SKM-1 (cell line): ENCODE measurements at regions not wholly inside any gene's neighbourhood (a gene's known extent, or its start where the extent isn't known, plus 50 kb on each side); places are given as distances from the start of the nearest gene placed in this dataset.
"Not testable (repeated sequence)": the region's sequence is repeated elsewhere in the genome, so short reads cannot be mapped to it uniquely, and the experiment has no call there.

Source experiments
- DNase-seq: peaks from one replicate; lab custom pipeline; 2025; ENCODE audit not compliant: unreplicated experiment; lab: John Stamatoyannopoulos, UW

- DNase-seq = no peak
Measured at GRCh38 chrX:96182366-96182765, 502.3 kb upstream of the DIAPH2 start.

GRCh38 chrX:96183391-96183790, 501.3 kb upstream of the DIAPH2 start:
- DNase-seq = no peak

- DNase-seq = no peak
Measured at GRCh38 chrX:96183843-96184242, 500.8 kb upstream of the DIAPH2 start.

- no peak for DNase-seq
Measured at GRCh38 chrX:96204928-96205327, 479.7 kb upstream of the DIAPH2 start.

DNA sequence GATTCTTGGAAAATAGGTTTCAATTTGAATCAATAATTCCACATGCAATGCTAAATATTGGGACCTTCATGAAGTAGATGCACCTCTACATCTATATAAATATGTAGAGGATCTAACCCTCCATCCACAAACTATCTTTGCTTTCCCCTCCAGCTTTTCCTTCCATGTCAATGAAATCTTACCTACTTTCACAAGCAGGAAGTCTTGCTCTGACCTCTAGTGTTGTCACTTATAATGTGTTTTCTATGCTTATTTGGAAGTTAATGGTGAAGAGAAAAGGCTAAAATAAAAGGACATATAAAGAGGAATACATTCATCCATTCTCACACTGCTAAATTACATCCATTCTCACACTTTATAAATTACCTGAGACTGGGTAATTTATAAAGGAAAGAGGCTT, 472.7 kb upstream of the DIAPH2 start:
- DNase-seq = no peak

- not testable (repeated sequence) for DNase-seq
Measured at GRCh38 chrX:96214681-96215080, 470.0 kb upstream of the DIAPH2 start.

DNA sequence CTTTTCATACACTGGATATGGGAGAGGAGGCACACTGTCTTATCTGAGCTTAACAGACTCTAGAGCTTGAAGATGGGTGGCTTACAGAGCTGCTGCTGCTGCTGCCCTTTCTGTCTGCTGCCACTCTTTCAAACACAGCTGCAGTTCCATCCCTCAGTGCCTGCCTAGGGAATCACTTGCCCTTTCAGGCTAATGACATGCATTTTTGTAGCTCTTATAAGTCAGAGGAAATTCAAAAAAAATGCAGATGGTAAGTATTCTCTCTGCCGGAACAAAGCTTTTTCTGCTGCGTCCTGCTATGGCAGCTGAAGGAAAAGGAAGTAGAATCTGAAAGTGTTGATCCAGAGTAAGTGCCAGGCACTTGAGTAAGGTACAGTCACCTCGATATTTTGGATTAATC, 460.4 kb upstream of the DIAPH2 start:
- DNase-seq = no peak

- no peak for DNase-seq
Measured at GRCh38 chrX:96244955-96245354, 439.7 kb upstream of the DIAPH2 start.

DNA sequence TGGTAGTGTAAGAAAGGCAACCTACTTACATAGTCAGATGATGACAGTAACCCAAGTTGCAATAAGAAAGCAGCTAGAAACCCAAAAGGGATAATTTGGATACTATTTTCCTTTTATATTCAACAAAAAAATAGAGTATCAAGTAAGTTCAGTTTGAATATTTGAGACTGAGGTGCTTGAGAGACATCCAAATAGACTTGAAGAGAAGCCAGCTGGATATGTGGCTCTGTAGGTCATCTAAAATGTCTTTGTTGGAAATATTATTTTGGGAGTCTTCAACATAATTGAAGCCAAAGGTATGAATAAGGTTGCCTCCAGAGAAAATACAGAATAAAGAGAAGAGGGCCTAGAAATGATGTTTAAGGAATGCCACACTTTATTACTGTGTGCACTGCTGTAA, 438.2 kb upstream of the DIAPH2 start:
- no peak for DNase-seq
